ENCODE measurements at regions not wholly inside any gene's neighbourhood (a gene's known extent, or its start where the extent isn't known, plus 50 kb on each side); places are given as distances from the start of the nearest gene placed in this dataset.

DNA sequence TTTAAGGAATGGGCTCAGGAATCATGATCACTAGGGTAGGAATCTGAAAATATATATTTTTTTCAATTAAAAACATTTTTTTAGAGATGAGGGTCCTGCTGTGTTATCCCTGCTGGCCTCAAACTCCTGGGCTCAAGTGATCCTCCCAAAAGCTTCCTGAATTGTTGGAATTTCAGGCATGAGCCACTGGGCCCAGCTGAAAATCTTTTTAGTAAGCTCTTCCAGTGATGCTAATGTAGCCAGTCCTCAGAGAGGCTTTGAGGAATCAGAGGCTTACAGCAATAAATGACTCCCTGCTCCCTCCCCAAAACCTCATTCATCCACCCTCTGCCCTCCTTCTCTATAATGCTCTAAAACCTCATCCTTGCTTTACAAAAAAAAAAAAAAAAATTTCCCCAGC is 129.5 kb downstream of the ZIC3 start:
- TF ChIP-seq, protein P1, sequence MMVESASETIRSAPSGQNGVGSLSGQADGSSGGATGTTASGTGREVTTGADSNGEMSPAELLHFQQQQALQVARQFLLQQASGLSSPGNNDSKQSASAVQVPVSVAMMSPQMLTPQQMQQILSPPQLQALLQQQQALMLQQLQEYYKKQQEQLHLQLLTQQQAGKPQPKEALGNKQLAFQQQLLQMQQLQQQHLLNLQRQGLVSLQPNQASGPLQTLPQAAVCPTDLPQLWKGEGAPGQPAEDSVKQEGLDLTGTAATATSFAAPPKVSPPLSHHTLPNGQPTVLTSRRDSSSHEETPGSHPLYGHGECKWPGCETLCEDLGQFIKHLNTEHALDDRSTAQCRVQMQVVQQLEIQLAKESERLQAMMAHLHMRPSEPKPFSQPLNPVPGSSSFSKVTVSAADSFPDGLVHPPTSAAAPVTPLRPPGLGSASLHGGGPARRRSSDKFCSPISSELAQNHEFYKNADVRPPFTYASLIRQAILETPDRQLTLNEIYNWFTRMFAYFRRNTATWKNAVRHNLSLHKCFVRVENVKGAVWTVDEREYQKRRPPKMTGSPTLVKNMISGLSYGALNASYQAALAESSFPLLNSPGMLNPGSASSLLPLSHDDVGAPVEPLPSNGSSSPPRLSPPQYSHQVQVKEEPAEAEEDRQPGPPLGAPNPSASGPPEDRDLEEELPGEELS (CRISPR knock-in tag; IDR thresholded peaks at IDR 0.05; ENCODE audit: borderline replicate concordance) = no peak
- TF ChIP-seq, protein P2, sequence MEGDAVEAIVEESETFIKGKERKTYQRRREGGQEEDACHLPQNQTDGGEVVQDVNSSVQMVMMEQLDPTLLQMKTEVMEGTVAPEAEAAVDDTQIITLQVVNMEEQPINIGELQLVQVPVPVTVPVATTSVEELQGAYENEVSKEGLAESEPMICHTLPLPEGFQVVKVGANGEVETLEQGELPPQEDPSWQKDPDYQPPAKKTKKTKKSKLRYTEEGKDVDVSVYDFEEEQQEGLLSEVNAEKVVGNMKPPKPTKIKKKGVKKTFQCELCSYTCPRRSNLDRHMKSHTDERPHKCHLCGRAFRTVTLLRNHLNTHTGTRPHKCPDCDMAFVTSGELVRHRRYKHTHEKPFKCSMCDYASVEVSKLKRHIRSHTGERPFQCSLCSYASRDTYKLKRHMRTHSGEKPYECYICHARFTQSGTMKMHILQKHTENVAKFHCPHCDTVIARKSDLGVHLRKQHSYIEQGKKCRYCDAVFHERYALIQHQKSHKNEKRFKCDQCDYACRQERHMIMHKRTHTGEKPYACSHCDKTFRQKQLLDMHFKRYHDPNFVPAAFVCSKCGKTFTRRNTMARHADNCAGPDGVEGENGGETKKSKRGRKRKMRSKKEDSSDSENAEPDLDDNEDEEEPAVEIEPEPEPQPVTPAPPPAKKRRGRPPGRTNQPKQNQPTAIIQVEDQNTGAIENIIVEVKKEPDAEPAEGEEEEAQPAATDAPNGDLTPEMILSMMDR (IDR thresholded peaks at IDR 0.05 in 2 of 3, conservative IDR thresholded peaks at IDR 0.05 in 1 of 3; ENCODE audit: insufficient read depth in 2 of 3, low read depth in 1 of 3, low read length in 3 of 3) = no peak
- TF ChIP-seq GATA2 (CRISPR knock-in tag; IDR thresholded peaks at IDR 0.05) = no peak

Data from K562 (cell line).